ENCODE measurements at regions not wholly inside any gene's neighbourhood (a gene's known extent, or its start where the extent isn't known, plus 50 kb on each side); places are given as distances from the start of the nearest gene placed in this dataset.
A peak's percentile ranks its signal among the peaks of the same experiment; 100 is the strongest.

DNA sequence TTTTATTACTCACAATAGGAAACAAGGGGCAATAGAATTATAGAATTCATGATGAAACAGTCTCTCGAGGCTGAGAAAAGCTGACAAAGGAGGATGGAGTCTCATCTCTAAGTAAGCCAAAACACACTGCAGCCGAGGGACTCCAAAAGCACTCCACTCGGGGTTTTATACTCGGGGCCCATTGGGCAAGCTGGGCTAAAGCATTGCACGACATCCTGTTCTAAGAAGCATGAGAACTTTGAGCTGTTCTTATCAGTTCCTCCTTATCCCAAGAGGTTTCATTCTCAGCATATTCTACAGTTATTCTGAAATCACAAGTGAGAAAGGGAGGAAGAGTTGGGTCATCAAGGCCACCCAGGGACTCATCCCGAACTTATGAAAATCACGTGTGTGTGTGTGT lies 1475.5 kb downstream of the PCDH18 start:
- Histone ChIP-seq H2AFZ (ENCODE audit: low read depth, low read length, severe bottlenecking) (no peak overlapping the region), H3K79me2 (ENCODE audit: insufficient read depth, low read length) (no peaks in the 10 kb centered on the region), H3K4me2 (ENCODE audit: low read depth, low read length, poor library complexity, severe bottlenecking) (no peak overlapping the region), H3K27ac (ENCODE audit: low read depth, low read length) (no peak overlapping the region), H3K9me3 (ENCODE audit: insufficient read depth, low read length) (no peaks in the 10 kb centered on the region), H3K36me3 (ENCODE audit: low read length) (no peaks in the 10 kb centered on the region), H3K27me3 (ENCODE audit: low read length) (no peaks in the 10 kb centered on the region), H3K9ac (ENCODE audit: low read length) (no peak overlapping the region), H3K4me3 (ENCODE audit: insufficient read depth, low read length, poor library complexity, severe bottlenecking) (no peak overlapping the region), H3F3A (ENCODE audit: insufficient read depth) (no peaks in the 10 kb centered on the region), H4K20me1 (ENCODE audit: low read depth, low read length) (no peaks in the 10 kb centered on the region), H3K9me2 (replicated peaks; ENCODE audit: insufficient read depth, low read length) (no peaks in the 10 kb centered on the region)
- TF ChIP-seq, protein P1, sequence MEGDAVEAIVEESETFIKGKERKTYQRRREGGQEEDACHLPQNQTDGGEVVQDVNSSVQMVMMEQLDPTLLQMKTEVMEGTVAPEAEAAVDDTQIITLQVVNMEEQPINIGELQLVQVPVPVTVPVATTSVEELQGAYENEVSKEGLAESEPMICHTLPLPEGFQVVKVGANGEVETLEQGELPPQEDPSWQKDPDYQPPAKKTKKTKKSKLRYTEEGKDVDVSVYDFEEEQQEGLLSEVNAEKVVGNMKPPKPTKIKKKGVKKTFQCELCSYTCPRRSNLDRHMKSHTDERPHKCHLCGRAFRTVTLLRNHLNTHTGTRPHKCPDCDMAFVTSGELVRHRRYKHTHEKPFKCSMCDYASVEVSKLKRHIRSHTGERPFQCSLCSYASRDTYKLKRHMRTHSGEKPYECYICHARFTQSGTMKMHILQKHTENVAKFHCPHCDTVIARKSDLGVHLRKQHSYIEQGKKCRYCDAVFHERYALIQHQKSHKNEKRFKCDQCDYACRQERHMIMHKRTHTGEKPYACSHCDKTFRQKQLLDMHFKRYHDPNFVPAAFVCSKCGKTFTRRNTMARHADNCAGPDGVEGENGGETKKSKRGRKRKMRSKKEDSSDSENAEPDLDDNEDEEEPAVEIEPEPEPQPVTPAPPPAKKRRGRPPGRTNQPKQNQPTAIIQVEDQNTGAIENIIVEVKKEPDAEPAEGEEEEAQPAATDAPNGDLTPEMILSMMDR (IDR thresholded peaks at IDR 0.05; ENCODE audit: insufficient read depth, low read length, poor library complexity, severe bottlenecking), result no peak
- no peak for TF ChIP-seq EZH2phosphoT487 (conservative IDR thresholded peaks at IDR 0.05; ENCODE audit: low read length)

DNA sequence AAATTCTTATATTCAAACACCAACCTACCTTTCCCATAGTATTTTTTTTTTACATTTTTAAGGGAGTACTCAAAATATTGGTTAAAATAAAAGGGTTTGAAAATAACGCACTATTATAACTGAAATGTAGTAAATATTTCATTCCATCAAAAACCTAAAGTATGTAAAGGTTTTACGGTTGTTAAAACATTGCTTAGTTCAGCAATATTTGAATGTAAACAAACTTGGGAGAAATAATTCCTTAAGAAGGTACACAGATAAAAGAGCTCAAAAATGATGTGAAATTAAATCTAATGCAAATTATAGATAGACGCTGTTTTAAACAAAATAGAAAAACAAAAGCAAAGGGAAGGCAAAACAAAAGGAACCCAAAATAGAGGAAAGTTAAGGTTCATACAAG lies 1476.9 kb downstream of the PCDH18 start:
- Histone ChIP-seq H3K36me3 (ENCODE audit: low read length) (no peaks in the 10 kb centered on the region), H3K4me2 (ENCODE audit: low read depth, low read length, poor library complexity, severe bottlenecking) (no peak overlapping the region), H3K9me2 (replicated peaks; ENCODE audit: insufficient read depth, low read length) (no peaks in the 10 kb centered on the region), H3K9ac (ENCODE audit: low read length) (no peak overlapping the region), H2AFZ (ENCODE audit: low read depth, low read length, severe bottlenecking) (no peak overlapping the region), H4K20me1 (ENCODE audit: low read depth, low read length) (no peaks in the 10 kb centered on the region), H3K79me2 (ENCODE audit: insufficient read depth, low read length) (no peaks in the 10 kb centered on the region), H3K4me3 (ENCODE audit: insufficient read depth, low read length, poor library complexity, severe bottlenecking) (no peak overlapping the region), H3F3A (ENCODE audit: insufficient read depth) (no peaks in the 10 kb centered on the region), H3K27me3 (ENCODE audit: low read length) (no peaks in the 10 kb centered on the region), H3K9me3 (ENCODE audit: insufficient read depth, low read length) (no peaks in the 10 kb centered on the region), H3K27ac (ENCODE audit: low read depth, low read length) (no peak overlapping the region)
- TF ChIP-seq, protein P1 (IDR thresholded peaks at IDR 0.05; ENCODE audit: insufficient read depth, low read length, poor library complexity, severe bottlenecking), result no peak

DNA sequence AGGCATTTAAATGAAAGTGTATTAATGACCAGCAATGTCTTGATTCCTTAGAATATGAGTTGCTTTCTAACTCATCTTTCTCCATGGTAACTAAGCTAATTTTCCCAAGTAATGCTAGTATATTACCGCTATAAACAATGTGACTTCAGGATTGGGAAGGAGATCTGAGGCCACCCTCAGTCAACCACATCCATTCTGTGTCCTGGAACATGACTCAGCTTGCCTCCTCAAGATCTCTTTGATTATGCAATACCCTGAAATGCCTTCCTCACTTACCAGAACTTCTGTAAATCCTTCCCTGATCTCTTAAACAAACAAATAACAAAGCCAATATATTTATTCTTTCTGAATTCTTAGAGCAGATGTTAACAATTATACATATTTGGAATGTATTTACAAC lies 1495.5 kb downstream of the PCDH18 start:
- no peaks in the 10 kb centered on the region for H3K27me3 ChIP-seq (ENCODE audit: low read length)
- no peak overlapping the region for H3K4me3 ChIP-seq (ENCODE audit: insufficient read depth, low read length, poor library complexity, severe bottlenecking)
- H3K36me3 ChIP-seq (ENCODE audit: low read length), result no peaks in the 10 kb centered on the region
- H2AFZ ChIP-seq (ENCODE audit: low read depth, low read length, severe bottlenecking), result no peak overlapping the region
- no peaks in the 10 kb centered on the region for H3K9me3 ChIP-seq (ENCODE audit: insufficient read depth, low read length)
- H3F3A ChIP-seq (ENCODE audit: insufficient read depth), result no peaks in the 10 kb centered on the region
- no peak overlapping the region for H3K9ac ChIP-seq (ENCODE audit: low read length)
- H3K9me2 ChIP-seq (replicated peaks; ENCODE audit: insufficient read depth, low read length), result no peaks in the 10 kb centered on the region
- no peaks in the 10 kb centered on the region for H3K79me2 ChIP-seq (ENCODE audit: insufficient read depth, low read length)
- no peak for TF ChIP-seq EZH2phosphoT487 (conservative IDR thresholded peaks at IDR 0.05; ENCODE audit: low read length)
- TF ChIP-seq, protein P1 (IDR thresholded peaks at IDR 0.05; ENCODE audit: insufficient read depth, low read length, poor library complexity, severe bottlenecking), result no peak
- H3K27ac ChIP-seq (ENCODE audit: low read depth, low read length), result no peak overlapping the region
- H4K20me1 ChIP-seq (ENCODE audit: low read depth, low read length), result no peaks in the 10 kb centered on the region
- H3K4me2 ChIP-seq (ENCODE audit: low read depth, low read length, poor library complexity, severe bottlenecking), result no peak overlapping the region

DNA sequence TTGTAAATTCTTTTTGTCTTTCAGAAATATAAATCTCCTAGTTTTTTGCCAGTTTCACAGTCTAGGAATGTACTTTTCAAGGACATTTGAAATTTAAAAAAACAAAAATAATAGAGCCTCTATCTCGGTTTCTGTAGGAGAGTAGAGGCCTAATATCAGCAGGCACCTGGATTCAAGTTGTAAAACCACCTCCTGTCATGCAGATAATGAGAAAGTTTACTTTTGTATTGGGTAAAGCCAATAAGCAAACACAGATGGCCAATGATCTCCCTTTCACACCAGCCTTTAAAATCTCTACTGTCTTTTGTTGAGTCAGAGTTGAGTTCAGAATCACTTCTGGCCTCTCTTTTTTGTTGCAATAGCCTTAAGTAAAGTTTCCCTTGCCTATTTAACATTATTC lies 1499.9 kb downstream of the PCDH18 start:
- H3K4me2 ChIP-seq (ENCODE audit: low read depth, low read length, poor library complexity, severe bottlenecking), result no peak overlapping the region

More for the DNA sequence above, 1499.9 kb downstream of the PCDH18 start:
- Histone ChIP-seq H3K9me3 (ENCODE audit: insufficient read depth, low read length) (no peaks in the 10 kb centered on the region), H3K27ac (ENCODE audit: low read depth, low read length) (no peak overlapping the region), H3F3A (ENCODE audit: insufficient read depth) (no peaks in the 10 kb centered on the region), H3K9ac (ENCODE audit: low read length) (no peak overlapping the region), H3K9me2 (replicated peaks; ENCODE audit: insufficient read depth, low read length) (no peaks in the 10 kb centered on the region), H2AFZ (ENCODE audit: low read depth, low read length, severe bottlenecking) (peak overlapping the region; percentile 7), H3K27me3 (ENCODE audit: low read length) (no peaks in the 10 kb centered on the region), H3K4me3 (ENCODE audit: insufficient read depth, low read length, poor library complexity, severe bottlenecking) (no peak overlapping the region), H4K20me1 (ENCODE audit: low read depth, low read length) (no peaks in the 10 kb centered on the region), H3K79me2 (ENCODE audit: insufficient read depth, low read length) (no peaks in the 10 kb centered on the region), H3K36me3 (ENCODE audit: low read length) (no peaks in the 10 kb centered on the region)
- TF ChIP-seq EZH2phosphoT487 (conservative IDR thresholded peaks at IDR 0.05; ENCODE audit: low read length), result no peak
- TF ChIP-seq, protein P1 (IDR thresholded peaks at IDR 0.05; ENCODE audit: insufficient read depth, low read length, poor library complexity, severe bottlenecking), result no peak

Data from SU-DHL-6 (cell line).